Vagina (tissue), 2 donors: ENCODE measurements at regions not wholly inside any gene's neighbourhood (a gene's known extent, or its start where the extent isn't known, plus 50 kb on each side); places are given as distances from the start of the nearest gene placed in this dataset.

Source experiments
- POLR2A ChIP-seq, 2 donors: fragments of 450-650 bp; IDR thresholded peaks; one replicate each; pipeline ENCODE4 v1.6.1; 2017; ENCODE audit warnings: antibody characterized with exemption in 2 of 2, mild to moderate bottlenecking in 2 of 2, moderate library complexity in 2 of 2
- POLR2AphosphoS5 ChIP-seq, 2 donors: sonication (generic); formaldehyde crosslinking; IDR thresholded peaks; one replicate each; pipeline ENCODE4 v1.9.0; 2017; ENCODE audit warnings: antibody characterized with exemption in 2 of 2, mild to moderate bottlenecking in 2 of 2, low read depth in 1 of 2; ENCODE audit not compliant: insufficient read depth in 1 of 2
- TF ChIP-seq, protein P1 (sequence below), 3 experiments: fragments of 450-650 bp in 2 of 3; fragments of 200-600 bp in 1 of 3; sonication (generic) in 1 of 3; IDR thresholded peaks; one replicate each; pipeline ENCODE4 v1.5.1; 2017 to 2019; ENCODE audit warnings: antibody characterized with exemption in 3 of 3, mild to moderate bottlenecking in 2 of 3, moderate library complexity in 2 of 3

DNA sequence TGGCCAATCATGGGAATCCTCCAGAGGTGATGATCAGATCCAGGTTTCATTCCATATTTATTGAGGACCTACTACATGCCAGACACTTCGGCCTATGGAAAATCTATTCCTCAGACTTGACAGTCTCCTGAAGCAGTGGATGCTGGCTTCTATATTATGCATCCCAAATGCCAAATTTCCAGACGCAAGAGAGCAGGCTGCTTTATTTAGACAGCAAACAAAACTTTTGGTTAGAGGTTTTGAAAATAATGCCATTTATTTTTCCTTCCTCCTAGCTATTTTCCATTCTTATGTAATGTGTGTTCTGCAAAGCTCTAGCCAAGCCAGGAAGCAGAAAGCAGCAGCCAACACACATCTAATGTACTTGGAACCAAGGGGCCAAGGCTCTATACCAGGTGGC, 330.8 kb downstream of the GPAM start:
- TF ChIP-seq, protein P1, sequence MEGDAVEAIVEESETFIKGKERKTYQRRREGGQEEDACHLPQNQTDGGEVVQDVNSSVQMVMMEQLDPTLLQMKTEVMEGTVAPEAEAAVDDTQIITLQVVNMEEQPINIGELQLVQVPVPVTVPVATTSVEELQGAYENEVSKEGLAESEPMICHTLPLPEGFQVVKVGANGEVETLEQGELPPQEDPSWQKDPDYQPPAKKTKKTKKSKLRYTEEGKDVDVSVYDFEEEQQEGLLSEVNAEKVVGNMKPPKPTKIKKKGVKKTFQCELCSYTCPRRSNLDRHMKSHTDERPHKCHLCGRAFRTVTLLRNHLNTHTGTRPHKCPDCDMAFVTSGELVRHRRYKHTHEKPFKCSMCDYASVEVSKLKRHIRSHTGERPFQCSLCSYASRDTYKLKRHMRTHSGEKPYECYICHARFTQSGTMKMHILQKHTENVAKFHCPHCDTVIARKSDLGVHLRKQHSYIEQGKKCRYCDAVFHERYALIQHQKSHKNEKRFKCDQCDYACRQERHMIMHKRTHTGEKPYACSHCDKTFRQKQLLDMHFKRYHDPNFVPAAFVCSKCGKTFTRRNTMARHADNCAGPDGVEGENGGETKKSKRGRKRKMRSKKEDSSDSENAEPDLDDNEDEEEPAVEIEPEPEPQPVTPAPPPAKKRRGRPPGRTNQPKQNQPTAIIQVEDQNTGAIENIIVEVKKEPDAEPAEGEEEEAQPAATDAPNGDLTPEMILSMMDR (IDR thresholded peaks at IDR 0.05) = no peak
- TF ChIP-seq POLR2A (IDR thresholded peaks at IDR 0.05) (no peak), POLR2AphosphoS5 (IDR thresholded peaks at IDR 0.05; ENCODE audit: insufficient read depth in 1 of 2, low read depth in 1 of 2) (no peak)
